ENCODE measurements at regions not wholly inside any gene's neighbourhood (a gene's known extent, or its start where the extent isn't known, plus 50 kb on each side); places are given as distances from the start of the nearest gene placed in this dataset.

DNA sequence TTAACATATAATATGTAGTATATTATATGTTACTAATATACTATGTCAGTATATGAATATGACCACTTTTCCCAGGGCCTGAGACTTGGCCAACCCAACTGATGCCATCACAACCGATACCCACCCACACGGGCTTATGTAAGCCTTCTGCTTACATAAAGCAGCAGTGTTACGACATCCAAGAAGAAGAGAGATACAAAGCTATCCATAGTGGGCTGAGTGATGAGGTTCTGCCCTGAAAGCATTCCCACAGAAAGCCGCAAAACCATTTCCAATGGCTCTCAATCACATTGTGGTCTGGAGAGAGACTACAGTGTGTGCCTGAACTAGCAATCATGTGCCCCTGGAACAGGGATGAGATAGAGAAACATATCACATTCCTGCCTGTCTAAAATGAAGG lies 177.9 kb downstream of the PLOD2 start:
- TF ChIP-seq CREB1 (IDR thresholded peaks at IDR 0.05; ENCODE audit: low read depth) (no peak), YY1 (IDR thresholded peaks at IDR 0.05; ENCODE audit: low read depth) (no peak), MAX (IDR thresholded peaks at IDR 0.05) (no peak), RAD21 (IDR thresholded peaks at IDR 0.05; ENCODE audit: low read depth) (no peak), NFIC (IDR thresholded peaks at IDR 0.05) (no peak), EP300 (IDR thresholded peaks at IDR 0.05; ENCODE audit: borderline replicate concordance) (no peak), EGR1 (IDR thresholded peaks at IDR 0.05) (no peak), TCF12 (IDR thresholded peaks at IDR 0.05; ENCODE audit: low read depth) (no peak), ZBTB7A (IDR thresholded peaks at IDR 0.05; ENCODE audit: low read depth) (no peak), TAF1 (IDR thresholded peaks at IDR 0.05; ENCODE audit: low read depth) (no peak), TEAD4 (IDR thresholded peaks at IDR 0.05) (no peak), FOXM1 (IDR thresholded peaks at IDR 0.05; ENCODE audit: borderline replicate concordance, low read depth) (no peak), CEBPB (IDR thresholded peaks at IDR 0.05) (no peak)
- TF ChIP-seq, protein P1, sequence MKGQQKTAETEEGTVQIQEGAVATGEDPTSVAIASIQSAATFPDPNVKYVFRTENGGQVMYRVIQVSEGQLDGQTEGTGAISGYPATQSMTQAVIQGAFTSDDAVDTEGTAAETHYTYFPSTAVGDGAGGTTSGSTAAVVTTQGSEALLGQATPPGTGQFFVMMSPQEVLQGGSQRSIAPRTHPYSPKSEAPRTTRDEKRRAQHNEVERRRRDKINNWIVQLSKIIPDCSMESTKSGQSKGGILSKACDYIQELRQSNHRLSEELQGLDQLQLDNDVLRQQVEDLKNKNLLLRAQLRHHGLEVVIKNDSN (IDR thresholded peaks at IDR 0.05), result no peak
- TF ChIP-seq, protein P2, sequence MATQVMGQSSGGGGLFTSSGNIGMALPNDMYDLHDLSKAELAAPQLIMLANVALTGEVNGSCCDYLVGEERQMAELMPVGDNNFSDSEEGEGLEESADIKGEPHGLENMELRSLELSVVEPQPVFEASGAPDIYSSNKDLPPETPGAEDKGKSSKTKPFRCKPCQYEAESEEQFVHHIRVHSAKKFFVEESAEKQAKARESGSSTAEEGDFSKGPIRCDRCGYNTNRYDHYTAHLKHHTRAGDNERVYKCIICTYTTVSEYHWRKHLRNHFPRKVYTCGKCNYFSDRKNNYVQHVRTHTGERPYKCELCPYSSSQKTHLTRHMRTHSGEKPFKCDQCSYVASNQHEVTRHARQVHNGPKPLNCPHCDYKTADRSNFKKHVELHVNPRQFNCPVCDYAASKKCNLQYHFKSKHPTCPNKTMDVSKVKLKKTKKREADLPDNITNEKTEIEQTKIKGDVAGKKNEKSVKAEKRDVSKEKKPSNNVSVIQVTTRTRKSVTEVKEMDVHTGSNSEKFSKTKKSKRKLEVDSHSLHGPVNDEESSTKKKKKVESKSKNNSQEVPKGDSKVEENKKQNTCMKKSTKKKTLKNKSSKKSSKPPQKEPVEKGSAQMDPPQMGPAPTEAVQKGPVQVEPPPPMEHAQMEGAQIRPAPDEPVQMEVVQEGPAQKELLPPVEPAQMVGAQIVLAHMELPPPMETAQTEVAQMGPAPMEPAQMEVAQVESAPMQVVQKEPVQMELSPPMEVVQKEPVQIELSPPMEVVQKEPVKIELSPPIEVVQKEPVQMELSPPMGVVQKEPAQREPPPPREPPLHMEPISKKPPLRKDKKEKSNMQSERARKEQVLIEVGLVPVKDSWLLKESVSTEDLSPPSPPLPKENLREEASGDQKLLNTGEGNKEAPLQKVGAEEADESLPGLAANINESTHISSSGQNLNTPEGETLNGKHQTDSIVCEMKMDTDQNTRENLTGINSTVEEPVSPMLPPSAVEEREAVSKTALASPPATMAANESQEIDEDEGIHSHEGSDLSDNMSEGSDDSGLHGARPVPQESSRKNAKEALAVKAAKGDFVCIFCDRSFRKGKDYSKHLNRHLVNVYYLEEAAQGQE (IDR thresholded peaks at IDR 0.05; ENCODE audit: low read depth), result no peak
